ENCODE measurements at regions not wholly inside any gene's neighbourhood (a gene's known extent, or its start where the extent isn't known, plus 50 kb on each side); places are given as distances from the start of the nearest gene placed in this dataset.

DNA sequence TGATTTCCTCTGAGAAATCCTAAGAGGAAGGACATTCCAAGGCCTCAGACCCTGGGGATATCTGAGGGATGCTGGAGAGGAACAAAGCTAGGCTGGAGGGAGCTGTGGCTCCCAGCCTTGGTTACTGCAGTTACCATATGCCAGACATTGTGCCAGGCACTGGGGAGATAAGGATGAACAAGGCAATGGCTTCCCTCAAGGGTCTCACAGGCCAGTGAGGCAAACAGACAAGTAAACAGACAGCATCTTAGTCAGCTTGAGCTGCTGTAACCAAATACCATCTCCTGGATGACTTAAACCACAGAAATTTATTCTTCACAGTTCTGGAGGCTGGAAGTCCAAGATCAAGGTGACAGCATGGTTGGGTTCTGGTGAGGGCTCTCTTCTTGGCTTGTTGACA, 91.8 kb downstream of the SKA1 start:
- TF ChIP-seq, protein P1, sequence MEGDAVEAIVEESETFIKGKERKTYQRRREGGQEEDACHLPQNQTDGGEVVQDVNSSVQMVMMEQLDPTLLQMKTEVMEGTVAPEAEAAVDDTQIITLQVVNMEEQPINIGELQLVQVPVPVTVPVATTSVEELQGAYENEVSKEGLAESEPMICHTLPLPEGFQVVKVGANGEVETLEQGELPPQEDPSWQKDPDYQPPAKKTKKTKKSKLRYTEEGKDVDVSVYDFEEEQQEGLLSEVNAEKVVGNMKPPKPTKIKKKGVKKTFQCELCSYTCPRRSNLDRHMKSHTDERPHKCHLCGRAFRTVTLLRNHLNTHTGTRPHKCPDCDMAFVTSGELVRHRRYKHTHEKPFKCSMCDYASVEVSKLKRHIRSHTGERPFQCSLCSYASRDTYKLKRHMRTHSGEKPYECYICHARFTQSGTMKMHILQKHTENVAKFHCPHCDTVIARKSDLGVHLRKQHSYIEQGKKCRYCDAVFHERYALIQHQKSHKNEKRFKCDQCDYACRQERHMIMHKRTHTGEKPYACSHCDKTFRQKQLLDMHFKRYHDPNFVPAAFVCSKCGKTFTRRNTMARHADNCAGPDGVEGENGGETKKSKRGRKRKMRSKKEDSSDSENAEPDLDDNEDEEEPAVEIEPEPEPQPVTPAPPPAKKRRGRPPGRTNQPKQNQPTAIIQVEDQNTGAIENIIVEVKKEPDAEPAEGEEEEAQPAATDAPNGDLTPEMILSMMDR (conservative IDR thresholded peaks at IDR 0.05; ENCODE audit: low read depth, low read length), result no peak
- TF ChIP-seq EZH2 (IDR thresholded peaks at IDR 0.05; ENCODE audit: low read length, unreplicated experiment) (no peak), EZH2phosphoT487 (IDR thresholded peaks at IDR 0.05; ENCODE audit: borderline replicate concordance, low read length) (no peak)

Measured in PC-3 (cell line).